ENCODE measurements at regions not wholly inside any gene's neighbourhood (a gene's known extent, or its start where the extent isn't known, plus 50 kb on each side); places are given as distances from the start of the nearest gene placed in this dataset.

DNA sequence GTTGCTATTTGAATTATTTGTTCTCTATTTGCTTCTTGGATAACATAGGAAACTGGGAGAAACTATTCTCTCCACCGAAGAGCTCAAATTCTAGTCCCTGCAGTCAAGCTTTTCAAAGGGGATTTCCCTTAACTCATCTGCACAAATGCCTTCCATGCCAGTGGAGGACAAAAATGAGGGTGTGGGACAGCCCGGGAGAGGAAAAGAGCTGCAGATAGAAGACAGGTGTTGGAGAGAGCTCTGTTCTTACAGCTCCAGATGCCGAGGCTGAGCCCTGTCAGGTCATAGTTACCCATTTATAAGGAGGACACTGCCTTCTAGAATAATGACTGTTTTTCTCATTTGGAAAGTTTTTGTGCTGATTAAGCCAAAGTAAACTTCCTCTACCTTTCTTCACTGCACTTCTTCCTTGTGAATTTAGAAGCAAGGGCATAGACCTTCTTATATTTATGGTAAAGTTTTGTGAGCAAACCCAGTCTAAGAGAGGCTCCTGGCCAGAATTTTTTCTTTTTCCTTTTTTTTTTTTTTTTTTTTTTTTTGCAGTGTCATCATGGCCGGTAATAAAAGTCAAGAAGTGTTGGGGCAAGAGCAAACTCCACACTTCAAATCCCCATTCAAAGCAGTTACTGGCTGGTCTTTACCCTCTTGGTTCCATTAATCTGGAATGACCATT, 177.2 kb downstream of the ABCC12 start:
- no peak for TF ChIP-seq POLR2A (IDR thresholded peaks at IDR 0.05; ENCODE audit: insufficient read depth in 1 of 2, low read depth in 2 of 2, low read length in 2 of 2)
- TF ChIP-seq, protein P1, sequence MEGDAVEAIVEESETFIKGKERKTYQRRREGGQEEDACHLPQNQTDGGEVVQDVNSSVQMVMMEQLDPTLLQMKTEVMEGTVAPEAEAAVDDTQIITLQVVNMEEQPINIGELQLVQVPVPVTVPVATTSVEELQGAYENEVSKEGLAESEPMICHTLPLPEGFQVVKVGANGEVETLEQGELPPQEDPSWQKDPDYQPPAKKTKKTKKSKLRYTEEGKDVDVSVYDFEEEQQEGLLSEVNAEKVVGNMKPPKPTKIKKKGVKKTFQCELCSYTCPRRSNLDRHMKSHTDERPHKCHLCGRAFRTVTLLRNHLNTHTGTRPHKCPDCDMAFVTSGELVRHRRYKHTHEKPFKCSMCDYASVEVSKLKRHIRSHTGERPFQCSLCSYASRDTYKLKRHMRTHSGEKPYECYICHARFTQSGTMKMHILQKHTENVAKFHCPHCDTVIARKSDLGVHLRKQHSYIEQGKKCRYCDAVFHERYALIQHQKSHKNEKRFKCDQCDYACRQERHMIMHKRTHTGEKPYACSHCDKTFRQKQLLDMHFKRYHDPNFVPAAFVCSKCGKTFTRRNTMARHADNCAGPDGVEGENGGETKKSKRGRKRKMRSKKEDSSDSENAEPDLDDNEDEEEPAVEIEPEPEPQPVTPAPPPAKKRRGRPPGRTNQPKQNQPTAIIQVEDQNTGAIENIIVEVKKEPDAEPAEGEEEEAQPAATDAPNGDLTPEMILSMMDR (CRISPR knock-in tag; IDR thresholded peaks at IDR 0.05): no peak
- no peak for TF ChIP-seq ZNF766 (CRISPR knock-in tag; IDR thresholded peaks at IDR 0.05; ENCODE audit: borderline replicate concordance)
- TF ChIP-seq, protein P2, sequence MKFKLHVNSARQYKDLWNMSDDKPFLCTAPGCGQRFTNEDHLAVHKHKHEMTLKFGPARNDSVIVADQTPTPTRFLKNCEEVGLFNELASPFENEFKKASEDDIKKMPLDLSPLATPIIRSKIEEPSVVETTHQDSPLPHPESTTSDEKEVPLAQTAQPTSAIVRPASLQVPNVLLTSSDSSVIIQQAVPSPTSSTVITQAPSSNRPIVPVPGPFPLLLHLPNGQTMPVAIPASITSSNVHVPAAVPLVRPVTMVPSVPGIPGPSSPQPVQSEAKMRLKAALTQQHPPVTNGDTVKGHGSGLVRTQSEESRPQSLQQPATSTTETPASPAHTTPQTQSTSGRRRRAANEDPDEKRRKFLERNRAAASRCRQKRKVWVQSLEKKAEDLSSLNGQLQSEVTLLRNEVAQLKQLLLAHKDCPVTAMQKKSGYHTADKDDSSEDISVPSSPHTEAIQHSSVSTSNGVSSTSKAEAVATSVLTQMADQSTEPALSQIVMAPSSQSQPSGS (CRISPR knock-in tag; IDR thresholded peaks at IDR 0.05): no peak
- TF ChIP-seq KAT8 (CRISPR knock-in tag; IDR thresholded peaks at IDR 0.05): no peak
- TF ChIP-seq POLR2AphosphoS5 (IDR thresholded peaks at IDR 0.05; ENCODE audit: low read depth, low read length): no peak
- TF ChIP-seq, protein P3, sequence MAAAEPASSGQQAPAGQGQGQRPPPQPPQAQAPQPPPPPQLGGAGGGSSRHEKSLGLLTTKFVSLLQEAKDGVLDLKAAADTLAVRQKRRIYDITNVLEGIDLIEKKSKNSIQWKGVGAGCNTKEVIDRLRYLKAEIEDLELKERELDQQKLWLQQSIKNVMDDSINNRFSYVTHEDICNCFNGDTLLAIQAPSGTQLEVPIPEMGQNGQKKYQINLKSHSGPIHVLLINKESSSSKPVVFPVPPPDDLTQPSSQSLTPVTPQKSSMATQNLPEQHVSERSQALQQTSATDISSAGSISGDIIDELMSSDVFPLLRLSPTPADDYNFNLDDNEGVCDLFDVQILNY (CRISPR knock-in tag; conservative IDR thresholded peaks at IDR 0.05): no peak
- TF ChIP-seq ARNT2 (CRISPR knock-in tag; IDR thresholded peaks at IDR 0.05; ENCODE audit: low read depth): no peak
- no peak for TF ChIP-seq GPN1 (CRISPR knock-in tag; IDR thresholded peaks at IDR 0.05; ENCODE audit: borderline replicate concordance)
- TF ChIP-seq, protein P4, sequence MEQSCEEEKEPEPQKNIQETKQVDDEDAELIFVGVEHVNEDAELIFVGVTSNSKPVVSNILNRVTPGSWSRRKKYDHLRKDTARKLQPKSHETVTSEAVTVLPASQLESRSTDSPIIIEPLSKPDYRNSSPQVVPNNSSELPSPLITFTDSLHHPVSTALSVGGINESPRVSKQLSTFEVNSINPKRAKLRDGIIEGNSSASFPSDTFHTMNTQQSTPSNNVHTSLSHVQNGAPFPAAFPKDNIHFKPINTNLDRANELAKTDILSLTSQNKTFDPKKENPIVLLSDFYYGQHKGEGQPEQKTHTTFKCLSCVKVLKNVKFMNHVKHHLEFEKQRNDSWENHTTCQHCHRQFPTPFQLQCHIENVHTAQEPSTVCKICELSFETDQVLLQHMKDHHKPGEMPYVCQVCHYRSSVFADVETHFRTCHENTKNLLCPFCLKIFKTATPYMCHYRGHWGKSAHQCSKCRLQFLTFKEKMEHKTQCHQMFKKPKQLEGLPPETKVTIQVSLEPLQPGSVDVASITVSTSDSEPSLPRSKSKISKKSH (CRISPR knock-in tag; IDR thresholded peaks at IDR 0.05; ENCODE audit: borderline replicate concordance): no peak
- no peak for TF ChIP-seq MED13 (CRISPR knock-in tag; IDR thresholded peaks at IDR 0.05)
- TF ChIP-seq ZNF589 (CRISPR knock-in tag; conservative IDR thresholded peaks at IDR 0.05): no peak
